HCT116 (cell line): ENCODE measurements at regions not wholly inside any gene's neighbourhood (a gene's known extent, or its start where the extent isn't known, plus 50 kb on each side); places are given as distances from the start of the nearest gene placed in this dataset.

Experiments
- ATAC-seq: fragments of 200-7000 bp; cut with Tn5 transposase; 2 replicates; pipeline ENCODE4 v1.9.1; 2020; ENCODE audit warnings: mild to moderate bottlenecking, moderate library complexity
- BruUV-seq: library from RNA; stranded (reverse); fragments of 400-500 nt; replicated peaks from 2 replicates; lab custom pipeline; 2021; lab: Mats Ljungman, UMichigan
- CTCF ChIA-PET: fragments of 300-600 bp; sonication (Branson Sonifier 250); formaldehyde crosslinking; loops from one replicate; lab custom pipeline; 2021; ENCODE audit warnings: antibody characterized with exemption; lab: Charles Lee
- POLR2A ChIA-PET: fragments of 300-600, 350-600 bp; sonication (Branson Sonifier 250); formaldehyde crosslinking; loops from one replicate; lab custom pipeline; 2021; ENCODE audit warnings: antibody characterized with exemption; lab: Charles Lee
- RAD21 ChIA-PET, 2 experiments: fragments of 300-600 bp; sonication (Branson Sonifier 250); formaldehyde crosslinking; loops; one replicate each; lab custom pipeline; 2023; ENCODE audit warnings: low total read pairs in 2 of 2; ENCODE audit not compliant: uncharacterized antibody in 2 of 2, unreplicated experiment in 2 of 2, low non-redundant PET in 1 of 2; lab: Charles Lee
- DNase-seq: peaks from one replicate; pipeline ENCODE4 v3.0.0-alpha.2; 2010; ENCODE audit warnings: low read depth, low spot score
- H2AFZ ChIP-seq: fragments of 200-600 bp; shearing (Covaris generic), sonication (generic); 2 replicates; pipeline ENCODE4 v1.6.1; 2017; ENCODE audit warnings: low read depth, mixed run types, mixed read lengths, antibody characterized with exemption, low read length; ENCODE audit not compliant: poor library complexity, severe bottlenecking
- H3K27ac ChIP-seq: 2 replicates; pipeline ENCODE4 v1.5.1; 2012; ENCODE audit warnings: low read depth, low read length
- H3K27me3 ChIP-seq: fragments of 200-600 bp; sonication (generic); 2 replicates; pipeline ENCODE4 v1.6.1; 2016; ENCODE audit warnings: mixed run types, low read length, mixed read lengths; ENCODE audit not compliant: insufficient read depth
- H3K36me3 ChIP-seq, 2 experiments: fragments of 200-500 bp in 1 of 2; fragments of 200-600 bp in 1 of 2; sonication (Bioruptor generic) in 1 of 2; sonication (generic) in 1 of 2; 2 replicates each; pipeline versions ENCODE4 v1.5.1 to v1.6.1; 2014 to 2016; ENCODE audit warnings: low read length in 2 of 2, inconsistent platforms in 1 of 2, mixed read lengths in 1 of 2, mixed run types in 1 of 2; ENCODE audit not compliant: insufficient read depth in 2 of 2, control insufficient read depth in 1 of 2
- H3K4me1 ChIP-seq, 2 experiments: fragments of 200-600 bp in 1 of 2; sonication (generic) in 1 of 2; 2 replicates each; pipeline versions ENCODE4 v1.5.1 to v1.6.1; 2012 to 2017; ENCODE audit warnings: low read length in 2 of 2, inconsistent platforms in 1 of 2, mild to moderate bottlenecking in 1 of 2, mixed read lengths in 1 of 2, mixed run types in 1 of 2, moderate library complexity in 1 of 2; ENCODE audit not compliant: insufficient read depth in 2 of 2, control insufficient read depth in 1 of 2
- H3K4me2 ChIP-seq: fragments of 200-600 bp; sonication (generic); 2 replicates; pipeline ENCODE4 v1.6.1; 2017; ENCODE audit warnings: mixed run types, low read length, mixed read lengths
- H3K4me3 ChIP-seq, 2 experiments: fragments of 200-600 bp in 1 of 2; sonication (generic) in 1 of 2; replicated peaks in 1 of 2; 2 replicates each; pipeline ENCODE4 v1.5.1; 2011 to 2016; ENCODE audit warnings: low read length in 2 of 2, control low read depth in 1 of 2, low read depth in 1 of 2, mild to moderate bottlenecking in 1 of 2, mixed read lengths in 1 of 2, mixed run types in 1 of 2
- H3K79me2 ChIP-seq: fragments of 200-600 bp; sonication (generic); 2 replicates; pipeline ENCODE4 v1.6.1; 2017; ENCODE audit warnings: mild to moderate bottlenecking, mixed run types, low read length, moderate library complexity, mixed read lengths; ENCODE audit not compliant: insufficient read depth
- H3K9ac ChIP-seq: fragments of 200-600 bp; sonication (generic); 2 replicates; pipeline ENCODE4 v1.6.1; 2016; ENCODE audit warnings: low read length, mixed read lengths
- H3K9me2 ChIP-seq: fragments of 200-600 bp; sonication (generic), shearing (Covaris generic); 2 replicates; pipeline ENCODE4 v1.6.1; 2017; ENCODE audit warnings: mixed run types, mild to moderate bottlenecking, moderate library complexity; ENCODE audit not compliant: insufficient read depth
- H3K9me3 ChIP-seq, 2 experiments: fragments of 200-500 bp in 1 of 2; fragments of 200-600 bp in 1 of 2; sonication (Bioruptor generic) in 1 of 2; sonication (generic) in 1 of 2; 2 replicates each; pipeline ENCODE4 v1.6.1; 2014 to 2017; ENCODE audit warnings: low read length in 2 of 2, mixed read lengths in 2 of 2, inconsistent platforms in 1 of 2, low read depth in 1 of 2, mild to moderate bottlenecking in 1 of 2, mixed run types in 1 of 2, moderate library complexity in 1 of 2; ENCODE audit not compliant: control insufficient read depth in 1 of 2, insufficient read depth in 1 of 2
- H4K20me1 ChIP-seq: fragments of 200-600 bp; sonication (generic), shearing (Covaris generic); 2 replicates; pipeline ENCODE4 v1.6.1; 2017; ENCODE audit warnings: mixed run types, mild to moderate bottlenecking, moderate library complexity; ENCODE audit not compliant: insufficient read depth
- ATF3 ChIP-seq: IDR thresholded peaks from 2 replicates; pipeline ENCODE4 v1.6.1; 2012
- CEBPB ChIP-seq: IDR thresholded peaks from 2 replicates; pipeline ENCODE4 v1.6.1; 2012; ENCODE audit warnings: low read depth
- EGR1 ChIP-seq: IDR thresholded peaks from 2 replicates; pipeline ENCODE4 v1.6.1; 2012; ENCODE audit warnings: low read depth
- EZH2phosphoT487 ChIP-seq: fragments of 200-600 bp; IDR thresholded peaks from 2 replicates; pipeline ENCODE4 v1.6.1; 2018; ENCODE audit warnings: antibody characterized with exemption, borderline replicate concordance
- FOSL1 ChIP-seq: IDR thresholded peaks from 2 replicates; pipeline ENCODE4 v1.6.1; 2012; ENCODE audit warnings: low read depth
- JUND ChIP-seq: IDR thresholded peaks from 2 replicates; pipeline ENCODE4 v1.6.1; 2012
- MAX ChIP-seq: IDR thresholded peaks from 2 replicates; pipeline ENCODE4 v1.6.1; 2012
- POLR2AphosphoS5 ChIP-seq: IDR thresholded peaks from 2 replicates; pipeline ENCODE4 v1.6.1; 2011; ENCODE audit warnings: mild to moderate bottlenecking, low read depth, low read length, moderate library complexity
- RAD21 ChIP-seq: IDR thresholded peaks from 2 replicates; pipeline ENCODE4 v1.6.1; 2012; ENCODE audit warnings: low read depth, mild to moderate bottlenecking
- SIN3A ChIP-seq: IDR thresholded peaks from 2 replicates; pipeline ENCODE4 v1.6.1; 2012; ENCODE audit warnings: low read depth
- SP1 ChIP-seq: IDR thresholded peaks from 2 replicates; pipeline ENCODE4 v1.6.1; 2012; ENCODE audit warnings: low read depth
- SRF ChIP-seq: IDR thresholded peaks from 2 replicates; pipeline ENCODE4 v1.6.1; 2012; ENCODE audit warnings: low read depth
- TCF7L2 ChIP-seq: IDR thresholded peaks from 2 replicates; pipeline ENCODE4 v1.7.0; 2011; ENCODE audit warnings: borderline replicate concordance, inconsistent platforms; ENCODE audit not compliant: insufficient read depth, insufficient read length; ENCODE audit errors: extremely low read depth
- ZFX ChIP-seq: fragments of 450-650 bp; IDR thresholded peaks from 2 replicates; pipeline ENCODE4 v1.6.1; 2017
- intact Hi-C: fragments of 100-400 bp; cut with micrococcal nuclease; formaldehyde crosslinking; loops from 2 replicates; pipeline ENCODE4 v1.10.0; 2022

- DNase-seq = no peak
- POLR2A ChIA-PET = no interaction called here
- Histone ChIP-seq H3K27ac (no peak overlapping the region), H3K36me3 (no peaks in the 10 kb centered on the region), H3K4me1 (no peaks in the 10 kb centered on the region), H4K20me1 (no peaks in the 10 kb centered on the region), H3K27me3 (no peaks in the 10 kb centered on the region), H3K9ac (no peak overlapping the region), H3K9me2 (no peaks in the 10 kb centered on the region), H3K9me3 (peaks cover 0 to 3% of the 10 kb centered on the region in 2 experiments; a peak in 2 of 4 replicates)
- no peak for ATAC-seq
- CTCF ChIA-PET = no interaction called here
- RAD21 ChIA-PET = no interaction called here
- no TSS peak for BruUV-seq
- TF ChIP-seq EGR1 (no peak), FOSL1 (no peak), POLR2AphosphoS5 (no peak), ZFX (no peak), SIN3A (no peak), SRF (no peak), EZH2phosphoT487 (no peak), MAX (no peak), SP1 (no peak), CEBPB (no peak), TCF7L2 (no peak), RAD21 (no peak), ATF3 (no peak), JUND (no peak)
- TF ChIP-seq, all 23 proteins: peak for 0
- Histone ChIP-seq H3K79me2 (no peaks in the 10 kb centered on the region), H3K4me2 (no peak overlapping the region), H2AFZ (no peak overlapping the region), H3K4me3 (no peak overlapping the region)
- intact Hi-C loops = no loop called here
Measured at GRCh38 chr9:80052830-80053229, 481.1 kb downstream of the TLE4 start.
